GM18867 (cell line): ENCODE measurements at regions not wholly inside any gene's neighbourhood (a gene's known extent, or its start where the extent isn't known, plus 50 kb on each side); places are given as distances from the start of the nearest gene placed in this dataset.
"Not testable (repeated sequence)": the region's sequence is repeated elsewhere in the genome, so short reads cannot be mapped to it uniquely, and the experiment has no call there.

Experiments used
- ATAC-seq: cut with Tn5 transposase; IDR thresholded peaks from one replicate; pipeline ENCODE4 v1.9.1; 2021; ENCODE audit warnings: mild to moderate bottlenecking, moderate library complexity; ENCODE audit not compliant: unreplicated experiment

- not testable (repeated sequence) for ATAC-seq
Observed at GRCh38 chrX:99988532-99988931, 421.5 kb downstream of the PCDH19 start.

- ATAC-seq = no peak
Observed at GRCh38 chrX:99973572-99974226, 436.4 kb downstream of the PCDH19 start.

- no peak for ATAC-seq
Observed at GRCh38 chrX:99939883-99940232, 470.2 kb downstream of the PCDH19 start.

GRCh38 chrX:99939206-99939882, 470.7 kb downstream of the PCDH19 start:
- not testable (repeated sequence) for ATAC-seq

GRCh38 chrX:99938464-99938863, 471.6 kb downstream of the PCDH19 start:
- no peak for ATAC-seq

- no peak for ATAC-seq
Observed at GRCh38 chrX:99933865-99934264, 476.2 kb downstream of the PCDH19 start.

- ATAC-seq = no peak
Observed at GRCh38 chrX:99914635-99915034, 495.4 kb downstream of the PCDH19 start.

- ATAC-seq = no peak
Observed at GRCh38 chrX:99913611-99914010, 496.5 kb downstream of the PCDH19 start.

GRCh38 chrX:99909946-99910345, 500.1 kb downstream of the PCDH19 start:
- ATAC-seq = no peak

- ATAC-seq = no peak
Observed at GRCh38 chrX:99901091-99901490, 509.0 kb downstream of the PCDH19 start.

GRCh38 chrX:99887918-99888317, 522.2 kb downstream of the PCDH19 start:
- no peak for ATAC-seq

- no peak for ATAC-seq
Observed at GRCh38 chrX:99857455-99857854, 552.6 kb downstream of the PCDH19 start.

GRCh38 chrX:99833821-99834220, 576.3 kb downstream of the PCDH19 start:
- ATAC-seq = no peak

GRCh38 chrX:99820197-99820596, 589.9 kb downstream of the PCDH19 start:
- no peak for ATAC-seq

- ATAC-seq = no peak
Observed at GRCh38 chrX:99800016-99800415, 610.1 kb downstream of the PCDH19 start.

GRCh38 chrX:99798936-99799335, 611.1 kb downstream of the PCDH19 start:
- no peak for ATAC-seq

- no peak for ATAC-seq
Observed at GRCh38 chrX:99795495-99795894, 614.6 kb downstream of the PCDH19 start.

GRCh38 chrX:99782516-99783040, 627.5 kb downstream of the PCDH19 start:
- no peak for ATAC-seq

- no peak for ATAC-seq
Observed at GRCh38 chrX:99777912-99778311, 632.2 kb downstream of the PCDH19 start.

- ATAC-seq = no peak
Observed at GRCh38 chrX:99761731-99762130, 648.3 kb downstream of the PCDH19 start.

- no peak for ATAC-seq
Observed at GRCh38 chrX:99752776-99753175, 657.3 kb downstream of the PCDH19 start.

- no peak for ATAC-seq
Observed at GRCh38 chrX:99750721-99751120, 659.4 kb downstream of the PCDH19 start.
